Right atrium auricular region (tissue), 2 donors: ENCODE measurements at regions not wholly inside any gene's neighbourhood (a gene's known extent, or its start where the extent isn't known, plus 50 kb on each side); places are given as distances from the start of the nearest gene placed in this dataset.

ENCODE experiments used
- DNase-seq: peaks from one replicate; pipeline ENCODE4 v3.0.0-alpha.2; 2019; ENCODE audit warnings: low spot score
- H3K27ac ChIP-seq, 2 donors: fragments of 200-600 bp; sonication (generic); 1 replicate in 1 of 2; 2 replicates in 1 of 2; pipeline ENCODE4 v1.5.1; 2016 to 2019
- H3K27me3 ChIP-seq, 2 donors: fragments of 200-600 bp; sonication (generic); one replicate each; pipeline versions ENCODE4 v1.5.1 to v1.6.0; 2017 to 2019
- H3K36me3 ChIP-seq: fragments of 200-600 bp; sonication (generic); one replicate; pipeline ENCODE4 v1.5.1; 2016
- H3K4me1 ChIP-seq, 2 donors: fragments of 200-600 bp; sonication (generic); one replicate each; pipeline versions ENCODE4 v1.5.1 to v1.6.0; 2017 to 2019
- H3K4me3 ChIP-seq, 2 donors: fragments of 200-600 bp; sonication (generic); 1 replicate in 1 of 2; 2 replicates in 1 of 2; pipeline ENCODE4 v1.5.1; 2017 to 2019; ENCODE audit warnings: mild to moderate bottlenecking in 1 of 2, moderate library complexity in 1 of 2
- H3K9me3 ChIP-seq, 2 donors: fragments of 200-600 bp; sonication (generic); one replicate each; pipeline ENCODE4 v1.5.1; 2019
- TF ChIP-seq, protein P1 (sequence below), 2 donors: fragments of 200-600 bp; sonication (generic); IDR thresholded peaks; one replicate each; pipeline ENCODE4 v1.5.1; 2019; ENCODE audit warnings: antibody characterized with exemption in 2 of 2

- H3K9me3 ChIP-seq = no peaks in the 10 kb centered on the region
- no peaks in the 10 kb centered on the region for H3K4me1 ChIP-seq
- H3K4me3 ChIP-seq = no peak overlapping the region
- H3K27ac ChIP-seq = no peak overlapping the region
- H3K36me3 ChIP-seq = no peaks in the 10 kb centered on the region
- TF ChIP-seq, protein P1, sequence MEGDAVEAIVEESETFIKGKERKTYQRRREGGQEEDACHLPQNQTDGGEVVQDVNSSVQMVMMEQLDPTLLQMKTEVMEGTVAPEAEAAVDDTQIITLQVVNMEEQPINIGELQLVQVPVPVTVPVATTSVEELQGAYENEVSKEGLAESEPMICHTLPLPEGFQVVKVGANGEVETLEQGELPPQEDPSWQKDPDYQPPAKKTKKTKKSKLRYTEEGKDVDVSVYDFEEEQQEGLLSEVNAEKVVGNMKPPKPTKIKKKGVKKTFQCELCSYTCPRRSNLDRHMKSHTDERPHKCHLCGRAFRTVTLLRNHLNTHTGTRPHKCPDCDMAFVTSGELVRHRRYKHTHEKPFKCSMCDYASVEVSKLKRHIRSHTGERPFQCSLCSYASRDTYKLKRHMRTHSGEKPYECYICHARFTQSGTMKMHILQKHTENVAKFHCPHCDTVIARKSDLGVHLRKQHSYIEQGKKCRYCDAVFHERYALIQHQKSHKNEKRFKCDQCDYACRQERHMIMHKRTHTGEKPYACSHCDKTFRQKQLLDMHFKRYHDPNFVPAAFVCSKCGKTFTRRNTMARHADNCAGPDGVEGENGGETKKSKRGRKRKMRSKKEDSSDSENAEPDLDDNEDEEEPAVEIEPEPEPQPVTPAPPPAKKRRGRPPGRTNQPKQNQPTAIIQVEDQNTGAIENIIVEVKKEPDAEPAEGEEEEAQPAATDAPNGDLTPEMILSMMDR (IDR thresholded peaks at IDR 0.05) = no peak
- H3K27me3 ChIP-seq = no peaks in the 10 kb centered on the region
- no peak for DNase-seq
Measured at GRCh38 chr12:59839514-59839913, 243.7 kb downstream of the SLC16A7 start.

DNA sequence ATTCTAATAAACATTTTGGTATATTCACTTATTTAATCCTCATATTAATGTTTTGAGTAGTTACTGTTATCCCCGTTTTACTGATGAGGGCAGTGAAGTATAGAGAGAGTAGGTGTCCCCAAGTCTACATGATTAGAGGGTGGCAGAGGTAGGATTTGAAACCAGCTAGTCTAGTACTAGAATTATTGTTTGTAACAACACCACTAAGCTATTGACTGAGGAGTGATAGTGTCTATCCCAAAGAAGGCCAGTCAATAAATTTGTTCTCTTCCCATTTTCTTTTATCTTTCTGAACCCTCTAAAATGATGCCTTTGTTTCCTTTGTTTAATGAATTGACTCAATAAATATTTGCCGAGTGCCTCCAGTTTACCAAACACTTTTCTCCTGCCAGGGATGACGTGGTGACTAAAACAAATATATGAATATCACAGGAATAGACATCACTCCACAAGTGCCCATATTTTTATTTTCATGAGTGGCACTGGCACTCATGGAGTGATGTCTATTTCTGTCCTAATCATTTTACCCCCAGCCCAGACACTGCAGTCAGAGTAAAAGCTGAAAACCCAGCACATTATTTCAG is 247.5 kb downstream of the SLC16A7 start:
- H3K27me3 ChIP-seq = no peaks in the 10 kb centered on the region
- TF ChIP-seq, protein P1 (IDR thresholded peaks at IDR 0.05) = no peak

GRCh38 chr12:59844750-59845149 is 248.9 kb downstream of the SLC16A7 start:
- Histone ChIP-seq H3K27me3 (no peaks in the 10 kb centered on the region), H3K36me3 (no peaks in the 10 kb centered on the region), H3K27ac (no peak overlapping the region), H3K4me1 (no peaks in the 10 kb centered on the region), H3K4me3 (no peak overlapping the region), H3K9me3 (no peaks in the 10 kb centered on the region)
- TF ChIP-seq, protein P1 (IDR thresholded peaks at IDR 0.05) = no peak
- DNase-seq = no peak

More for the DNA sequence above, 247.5 kb downstream of the SLC16A7 start:
- DNase-seq = no peak
- no peak overlapping the region for H3K27ac ChIP-seq
- no peaks in the 10 kb centered on the region for H3K4me1 ChIP-seq
- no peaks in the 10 kb centered on the region for H3K9me3 ChIP-seq
- H3K4me3 ChIP-seq = no peak overlapping the region
- no peaks in the 10 kb centered on the region for H3K36me3 ChIP-seq

GRCh38 chr12:59845293-59845692 is 249.5 kb downstream of the SLC16A7 start:
- Histone ChIP-seq H3K27me3 (no peaks in the 10 kb centered on the region), H3K27ac (no peak overlapping the region), H3K4me1 (no peaks in the 10 kb centered on the region), H3K36me3 (no peaks in the 10 kb centered on the region), H3K9me3 (no peaks in the 10 kb centered on the region), H3K4me3 (no peak overlapping the region)
- TF ChIP-seq, protein P1 (IDR thresholded peaks at IDR 0.05) = no peak
- no peak for DNase-seq

DNA sequence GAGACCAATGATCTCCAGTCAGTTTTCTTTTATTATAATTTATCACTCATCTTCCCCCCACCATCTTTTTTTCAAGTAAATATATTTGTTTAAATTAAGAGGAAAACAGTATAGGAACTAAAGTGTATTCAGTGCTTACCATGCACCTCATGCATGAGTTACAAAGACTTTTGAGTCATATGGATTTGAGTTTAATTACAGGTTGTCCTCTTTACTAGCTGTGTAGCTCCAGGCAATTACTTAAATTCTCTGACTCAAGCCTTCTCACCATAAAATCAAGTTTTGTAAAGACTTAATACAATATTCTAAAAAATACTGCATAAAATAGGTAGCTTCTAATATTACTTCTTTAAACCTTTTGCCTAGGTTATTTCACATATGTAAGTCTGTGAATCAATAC is 251.3 kb downstream of the SLC16A7 start:
- TF ChIP-seq, protein P1 (IDR thresholded peaks at IDR 0.05) = no peak
- Histone ChIP-seq H3K9me3 (no peaks in the 10 kb centered on the region), H3K4me1 (no peaks in the 10 kb centered on the region), H3K27me3 (no peaks in the 10 kb centered on the region), H3K36me3 (no peaks in the 10 kb centered on the region), H3K27ac (no peak overlapping the region), H3K4me3 (no peak overlapping the region)
- DNase-seq = no peak

DNA sequence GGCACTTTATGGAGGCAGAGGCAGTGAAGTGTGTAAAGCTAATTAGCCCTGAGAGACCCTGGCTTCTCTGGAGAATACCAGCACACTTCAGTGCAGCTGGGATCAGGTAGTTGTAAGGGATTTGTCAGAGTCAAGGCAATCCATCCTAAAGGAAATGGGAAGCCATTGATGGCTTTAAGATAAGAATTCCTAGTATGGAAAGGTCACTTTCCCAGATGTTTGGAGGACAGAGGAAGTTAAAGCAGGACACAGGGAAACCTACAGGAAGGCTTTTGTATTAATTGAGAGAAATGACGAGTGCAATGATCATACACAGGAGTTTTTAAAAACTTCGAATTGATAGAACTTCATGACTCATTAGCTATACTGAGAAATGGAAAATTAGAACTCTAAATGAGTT is 254.4 kb downstream of the SLC16A7 start:
- Histone ChIP-seq H3K27ac (no peak overlapping the region), H3K4me1 (no peaks in the 10 kb centered on the region), H3K9me3 (no peaks in the 10 kb centered on the region), H3K36me3 (no peaks in the 10 kb centered on the region), H3K4me3 (no peak overlapping the region), H3K27me3 (no peaks in the 10 kb centered on the region)
- TF ChIP-seq, protein P1 (IDR thresholded peaks at IDR 0.05) = no peak
- DNase-seq = no peak
